Tibial nerve (tissue), 4 donors: ENCODE measurements at regions not wholly inside any gene's neighbourhood (a gene's known extent, or its start where the extent isn't known, plus 50 kb on each side); places are given as distances from the start of the nearest gene placed in this dataset.

Experiments used
- EP300 ChIP-seq, 2 donors: sonication (generic); formaldehyde crosslinking; IDR thresholded peaks; one replicate each; pipeline ENCODE4 v1.6.1; 2017; ENCODE audit warnings: antibody characterized with exemption in 2 of 2, mild to moderate bottlenecking in 1 of 2
- POLR2A ChIP-seq, 2 donors: fragments of 450-650 bp; IDR thresholded peaks; one replicate each; pipeline ENCODE4 v1.6.1; 2017; ENCODE audit warnings: antibody characterized with exemption in 2 of 2, mild to moderate bottlenecking in 2 of 2, moderate library complexity in 2 of 2
- TF ChIP-seq, protein P1 (sequence below), 5 experiments: fragments of 200-600 bp in 3 of 5; fragments of 450-650 bp in 2 of 5; sonication (generic) in 3 of 5; IDR thresholded peaks; one replicate each; pipeline ENCODE4 v1.5.1; 2016 to 2019; ENCODE audit warnings: antibody characterized with exemption in 5 of 5, mild to moderate bottlenecking in 3 of 5, moderate library complexity in 2 of 5

- TF ChIP-seq, protein P1, sequence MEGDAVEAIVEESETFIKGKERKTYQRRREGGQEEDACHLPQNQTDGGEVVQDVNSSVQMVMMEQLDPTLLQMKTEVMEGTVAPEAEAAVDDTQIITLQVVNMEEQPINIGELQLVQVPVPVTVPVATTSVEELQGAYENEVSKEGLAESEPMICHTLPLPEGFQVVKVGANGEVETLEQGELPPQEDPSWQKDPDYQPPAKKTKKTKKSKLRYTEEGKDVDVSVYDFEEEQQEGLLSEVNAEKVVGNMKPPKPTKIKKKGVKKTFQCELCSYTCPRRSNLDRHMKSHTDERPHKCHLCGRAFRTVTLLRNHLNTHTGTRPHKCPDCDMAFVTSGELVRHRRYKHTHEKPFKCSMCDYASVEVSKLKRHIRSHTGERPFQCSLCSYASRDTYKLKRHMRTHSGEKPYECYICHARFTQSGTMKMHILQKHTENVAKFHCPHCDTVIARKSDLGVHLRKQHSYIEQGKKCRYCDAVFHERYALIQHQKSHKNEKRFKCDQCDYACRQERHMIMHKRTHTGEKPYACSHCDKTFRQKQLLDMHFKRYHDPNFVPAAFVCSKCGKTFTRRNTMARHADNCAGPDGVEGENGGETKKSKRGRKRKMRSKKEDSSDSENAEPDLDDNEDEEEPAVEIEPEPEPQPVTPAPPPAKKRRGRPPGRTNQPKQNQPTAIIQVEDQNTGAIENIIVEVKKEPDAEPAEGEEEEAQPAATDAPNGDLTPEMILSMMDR (IDR thresholded peaks at IDR 0.05), result no peak
- TF ChIP-seq EP300 (IDR thresholded peaks at IDR 0.05), result no peak
- no peak for TF ChIP-seq POLR2A (IDR thresholded peaks at IDR 0.05)
These were observed 100.6 kb upstream of the RNF32 start for GRCh38 chr7:156539999-156540398.
